GM18907 (cell line): ENCODE measurements at regions not wholly inside any gene's neighbourhood (a gene's known extent, or its start where the extent isn't known, plus 50 kb on each side); places are given as distances from the start of the nearest gene placed in this dataset.

Experiments used
- ATAC-seq: cut with Tn5 transposase; IDR thresholded peaks from one replicate; pipeline ENCODE4 v1.9.1; 2021; ENCODE audit warnings: mild to moderate bottlenecking, moderate library complexity; ENCODE audit not compliant: unreplicated experiment

DNA sequence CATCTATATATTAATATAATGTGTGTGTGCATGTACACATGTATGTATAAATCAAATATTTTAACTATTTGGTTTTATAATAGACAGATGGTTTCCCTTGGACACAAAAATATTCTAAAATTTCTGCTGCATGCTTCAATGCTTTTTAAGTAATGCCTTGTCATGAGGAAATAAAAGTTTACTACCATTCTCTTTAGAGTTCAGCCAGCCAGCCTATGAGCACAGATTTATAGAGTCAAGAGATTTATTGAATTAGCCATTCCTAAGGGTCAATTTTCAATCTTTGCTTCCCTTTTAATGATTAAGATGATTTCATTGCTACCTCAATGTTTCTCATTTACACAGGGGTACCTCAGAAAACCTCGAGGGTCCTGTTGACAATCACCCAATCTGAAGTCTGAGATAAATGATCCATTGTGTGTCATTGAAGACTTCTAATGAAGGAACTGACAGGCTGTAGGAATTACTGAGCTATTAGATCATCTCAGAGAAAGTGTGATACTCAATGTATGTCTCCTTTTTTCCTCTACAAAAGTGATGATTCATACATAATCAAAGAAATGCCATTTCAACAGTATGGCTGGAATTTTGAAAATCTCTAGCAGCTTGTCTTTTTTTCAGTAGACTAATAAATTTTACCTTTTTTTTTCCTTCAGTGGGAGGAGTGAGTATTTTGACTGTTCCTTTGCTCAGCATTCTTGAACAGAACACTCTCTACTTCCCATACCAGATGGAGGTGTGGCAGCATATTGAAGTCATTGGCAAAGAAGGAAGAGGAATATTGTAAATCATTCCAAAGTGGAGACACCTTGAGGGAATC, 222.6 kb upstream of the PCDH18 start:
- ATAC-seq, result no peak

DNA sequence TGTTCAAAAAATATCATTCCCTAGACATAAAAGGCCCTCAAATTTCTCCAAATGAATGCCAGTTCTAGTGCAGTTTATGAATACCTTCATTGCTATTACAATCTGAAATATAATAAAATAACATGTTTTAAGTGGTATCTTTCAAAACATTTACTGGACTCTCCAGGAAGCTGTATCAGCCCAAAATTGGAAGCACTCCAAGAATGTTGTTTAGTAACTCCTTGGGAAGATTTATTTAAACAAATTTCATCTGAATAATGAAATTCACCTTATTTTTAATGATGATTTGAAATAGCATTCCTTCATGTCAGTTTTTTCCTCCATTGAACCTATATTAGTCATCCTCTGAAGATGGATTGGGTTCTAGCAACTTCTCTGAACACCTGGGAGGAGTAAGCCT, 217.2 kb upstream of the PCDH18 start:
- ATAC-seq, result no peak

DNA sequence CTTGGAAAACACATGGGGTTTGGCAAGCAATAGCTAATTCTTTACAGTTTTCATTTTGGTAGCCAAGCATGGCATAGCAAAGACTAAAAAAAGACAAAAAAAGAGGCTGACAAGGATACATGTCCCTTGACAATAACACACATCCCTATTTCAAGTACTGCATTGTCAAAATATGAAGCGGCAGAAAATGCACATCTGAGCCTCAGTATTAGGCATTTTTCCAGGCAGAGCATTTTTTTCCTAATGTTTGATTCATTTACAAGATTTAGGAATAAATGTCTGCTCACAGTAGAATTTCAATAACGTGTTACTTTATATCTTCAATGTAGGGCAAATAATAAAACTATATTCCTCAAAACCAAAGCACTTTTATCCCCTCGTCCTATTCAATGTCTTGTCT, 216.3 kb upstream of the PCDH18 start:
- ATAC-seq, result no peak

DNA sequence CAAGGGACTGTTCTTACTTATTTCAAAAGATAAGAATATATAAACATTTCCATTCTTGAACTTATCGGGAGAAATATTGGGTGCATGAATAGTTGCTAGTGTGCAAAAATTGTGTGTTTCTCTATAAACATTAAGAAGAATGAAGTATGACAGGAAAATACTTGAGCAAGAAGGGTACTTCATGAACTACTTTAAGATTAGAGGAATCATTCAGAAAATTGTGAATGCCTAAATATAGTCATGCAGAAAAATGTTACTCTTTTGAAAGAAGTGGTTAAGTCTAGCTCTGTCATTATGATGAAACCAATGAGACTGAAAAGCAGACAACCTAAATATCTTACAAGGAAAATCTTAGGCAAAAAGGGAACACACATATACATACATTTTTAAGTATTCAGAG, 207.8 kb upstream of the PCDH18 start:
- ATAC-seq, result no peak

- ATAC-seq, result no peak
These were observed 207.1 kb upstream of the PCDH18 start for GRCh38 chr4:137739391-137739790.

GRCh38 chr4:137738375-137738990, 206.2 kb upstream of the PCDH18 start:
- ATAC-seq, result no peak

- ATAC-seq, result no peak
These were observed 203.3 kb upstream of the PCDH18 start for GRCh38 chr4:137735561-137736104.

GRCh38 chr4:137733174-137734141, 201.2 kb upstream of the PCDH18 start:
- ATAC-seq, result peak; percentile 81

DNA sequence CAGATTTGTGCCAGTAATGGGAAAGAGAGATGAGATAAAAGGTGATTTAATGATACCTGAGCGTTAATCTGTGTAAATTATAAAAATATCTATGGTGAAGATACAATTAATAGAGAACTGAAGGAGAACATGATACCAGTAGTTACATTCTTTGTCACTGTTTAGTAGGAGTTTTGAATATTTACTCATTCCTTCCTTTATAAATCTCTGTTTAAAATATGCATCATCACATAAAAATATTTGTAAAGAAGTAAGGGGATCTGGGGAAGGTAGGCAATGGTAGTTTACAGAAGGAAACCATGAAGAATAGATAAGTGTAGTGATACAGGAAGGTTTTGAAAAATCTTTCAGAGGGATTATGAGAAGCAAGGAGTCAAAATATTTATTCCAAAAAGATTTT, 190.6 kb upstream of the PCDH18 start:
- ATAC-seq, result no peak

GRCh38 chr4:137711502-137711901, 179.2 kb upstream of the PCDH18 start:
- no peak for ATAC-seq

- no peak for ATAC-seq
These were observed 175.3 kb upstream of the PCDH18 start for GRCh38 chr4:137707626-137708025.

DNA sequence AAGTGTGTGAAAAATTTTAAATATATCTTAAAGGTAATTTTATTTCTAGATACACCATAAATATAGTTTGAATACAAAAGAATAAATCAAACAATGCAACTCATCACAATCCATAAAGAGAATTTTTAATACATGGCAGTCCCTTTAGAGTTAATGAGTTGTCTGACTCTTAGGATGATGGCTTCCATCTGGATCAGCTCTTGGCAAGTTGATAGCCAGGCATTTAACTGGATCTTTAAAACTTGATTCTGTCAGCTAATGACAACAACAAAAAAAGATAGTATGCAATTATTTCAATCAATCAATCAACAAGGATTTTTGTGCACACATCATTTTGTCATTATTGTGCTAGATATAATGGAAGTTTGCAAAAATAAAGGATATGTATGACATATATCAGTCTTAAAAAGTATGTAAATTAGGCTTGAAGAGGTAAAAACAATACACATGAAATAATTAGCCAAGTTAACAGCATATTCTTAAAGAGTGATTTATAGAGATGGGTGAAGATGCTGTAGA, 174.9 kb upstream of the PCDH18 start:
- ATAC-seq, result no peak

DNA sequence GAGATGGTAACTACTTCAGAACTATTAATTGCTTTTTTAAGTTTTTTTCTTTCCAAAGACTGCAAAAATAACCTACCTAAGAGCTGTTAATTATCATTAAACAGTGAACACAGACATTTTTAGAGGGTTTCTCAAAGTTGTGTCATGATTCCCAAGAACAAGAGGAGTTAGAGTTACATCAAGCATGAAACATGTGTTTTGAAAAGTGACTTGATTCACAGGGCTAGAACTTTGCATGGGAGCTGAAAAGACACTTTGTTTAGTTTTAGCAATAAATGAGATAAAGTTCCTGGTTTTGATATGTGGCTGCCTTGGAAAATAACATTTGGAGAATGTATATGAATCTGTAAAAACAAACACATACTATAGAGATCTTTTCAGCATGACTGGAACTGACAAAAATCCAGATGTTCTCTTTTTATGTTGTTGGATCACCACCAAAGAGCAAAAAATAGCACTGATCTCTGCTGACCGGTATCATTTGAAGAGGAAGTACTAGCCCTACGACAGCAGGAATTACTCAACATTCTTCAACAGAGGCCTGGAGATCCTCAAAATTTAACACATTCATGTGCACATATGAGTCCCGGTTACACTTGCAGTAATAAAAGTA, 173.0 kb upstream of the PCDH18 start:
- no peak for ATAC-seq

GRCh38 chr4:137703195-137703594, 170.9 kb upstream of the PCDH18 start:
- no peak for ATAC-seq

- ATAC-seq, result no peak
These were observed 170.2 kb upstream of the PCDH18 start for GRCh38 chr4:137702512-137702911.

DNA sequence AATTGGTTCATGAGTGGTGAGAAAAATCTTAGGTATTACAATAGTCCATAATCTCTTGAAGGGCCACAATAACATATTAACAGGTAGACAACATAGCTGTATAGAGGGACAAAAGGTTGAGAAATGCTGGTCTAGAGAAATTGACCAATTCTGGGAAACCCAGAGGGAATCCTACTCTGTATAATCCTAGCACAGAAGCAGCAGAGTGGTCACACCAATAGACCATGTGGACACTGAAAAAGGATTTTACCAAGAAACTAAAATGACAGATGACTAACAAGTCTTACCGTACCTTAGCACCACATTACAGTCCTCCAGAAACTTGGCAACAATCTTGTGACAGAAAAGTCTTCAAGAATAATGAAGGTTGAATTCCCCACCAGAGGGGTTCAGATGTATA, 169.1 kb upstream of the PCDH18 start:
- no peak for ATAC-seq

- ATAC-seq, result no peak
These were observed 168.5 kb upstream of the PCDH18 start for GRCh38 chr4:137700751-137701150.

DNA sequence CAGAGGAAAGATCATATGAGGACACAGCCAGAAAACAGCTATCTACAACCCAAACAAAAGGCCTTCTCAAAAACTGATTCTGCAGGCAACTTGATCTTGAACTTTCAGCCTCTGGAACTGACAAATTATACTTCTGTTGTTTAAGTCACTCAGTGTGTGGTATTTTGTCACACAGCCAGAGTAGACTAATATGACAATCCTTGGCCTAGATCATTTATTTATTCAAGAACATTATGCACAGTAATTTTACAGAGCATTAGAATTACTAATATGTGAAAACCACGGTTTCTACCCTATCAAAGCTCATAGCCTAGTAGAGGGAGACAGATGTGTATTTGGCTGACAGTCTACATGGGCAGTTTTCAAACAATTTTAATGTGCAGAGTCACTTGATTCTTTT, 167.8 kb upstream of the PCDH18 start:
- ATAC-seq, result no peak

DNA sequence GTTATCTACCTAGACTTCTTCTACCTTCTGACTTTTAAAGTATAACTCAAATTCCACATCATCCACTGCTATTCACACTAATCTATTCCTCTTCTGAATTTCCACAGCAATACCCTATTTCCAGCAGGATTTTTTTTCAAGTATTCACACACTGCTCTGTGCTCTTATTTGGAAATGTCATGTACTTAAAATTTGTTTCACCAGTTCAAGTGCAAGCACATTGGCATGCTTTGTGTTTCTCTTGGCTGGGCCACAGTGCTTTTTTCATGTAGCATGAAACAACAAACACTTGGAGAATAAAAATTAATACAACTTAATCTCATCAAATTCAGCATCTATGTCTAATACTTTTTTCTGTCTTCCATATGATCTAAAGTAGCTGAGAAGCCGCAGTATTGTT, 161.8 kb upstream of the PCDH18 start:
- no peak for ATAC-seq

GRCh38 chr4:137693641-137694040, 161.3 kb upstream of the PCDH18 start:
- no peak for ATAC-seq

GRCh38 chr4:137692205-137692604, 159.9 kb upstream of the PCDH18 start:
- ATAC-seq, result no peak
